ENCODE measurements at regions not wholly inside any gene's neighbourhood (a gene's known extent, or its start where the extent isn't known, plus 50 kb on each side); places are given as distances from the start of the nearest gene placed in this dataset.

DNA sequence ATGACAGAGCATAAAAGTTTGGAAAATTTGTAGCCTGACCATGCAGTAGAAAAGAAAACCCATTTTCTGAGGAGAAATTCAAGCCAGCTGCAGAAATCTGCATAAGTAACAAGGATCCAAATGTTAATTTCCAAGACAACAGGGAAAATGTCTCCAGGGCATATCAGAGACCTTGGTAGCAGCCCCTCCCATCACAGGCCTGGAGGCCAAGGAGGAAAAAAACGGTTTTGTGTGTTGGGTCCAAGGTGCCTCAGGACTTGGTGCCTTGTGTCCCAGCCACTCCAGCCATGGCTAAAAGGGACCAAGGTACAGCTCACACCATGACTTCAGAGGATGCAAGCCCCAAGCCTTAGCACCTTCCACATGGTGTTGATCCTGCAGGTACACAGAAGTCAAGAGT is 324.4 kb downstream of the ETAA1 start:
- TF ChIP-seq, protein P1, sequence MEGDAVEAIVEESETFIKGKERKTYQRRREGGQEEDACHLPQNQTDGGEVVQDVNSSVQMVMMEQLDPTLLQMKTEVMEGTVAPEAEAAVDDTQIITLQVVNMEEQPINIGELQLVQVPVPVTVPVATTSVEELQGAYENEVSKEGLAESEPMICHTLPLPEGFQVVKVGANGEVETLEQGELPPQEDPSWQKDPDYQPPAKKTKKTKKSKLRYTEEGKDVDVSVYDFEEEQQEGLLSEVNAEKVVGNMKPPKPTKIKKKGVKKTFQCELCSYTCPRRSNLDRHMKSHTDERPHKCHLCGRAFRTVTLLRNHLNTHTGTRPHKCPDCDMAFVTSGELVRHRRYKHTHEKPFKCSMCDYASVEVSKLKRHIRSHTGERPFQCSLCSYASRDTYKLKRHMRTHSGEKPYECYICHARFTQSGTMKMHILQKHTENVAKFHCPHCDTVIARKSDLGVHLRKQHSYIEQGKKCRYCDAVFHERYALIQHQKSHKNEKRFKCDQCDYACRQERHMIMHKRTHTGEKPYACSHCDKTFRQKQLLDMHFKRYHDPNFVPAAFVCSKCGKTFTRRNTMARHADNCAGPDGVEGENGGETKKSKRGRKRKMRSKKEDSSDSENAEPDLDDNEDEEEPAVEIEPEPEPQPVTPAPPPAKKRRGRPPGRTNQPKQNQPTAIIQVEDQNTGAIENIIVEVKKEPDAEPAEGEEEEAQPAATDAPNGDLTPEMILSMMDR (IDR thresholded peaks at IDR 0.05; ENCODE audit: low read depth, low read length, missing control alignments) = no peak
- no peak overlapping the region for H3K4me3 ChIP-seq (ENCODE audit: low read depth, low read length)
- in situ Hi-C loops (cut with HindIII; ENCODE audit: low sequenced_read_pairs) = no loop called here
- DNase-seq (ENCODE audit: low read depth) = no peak

DNA sequence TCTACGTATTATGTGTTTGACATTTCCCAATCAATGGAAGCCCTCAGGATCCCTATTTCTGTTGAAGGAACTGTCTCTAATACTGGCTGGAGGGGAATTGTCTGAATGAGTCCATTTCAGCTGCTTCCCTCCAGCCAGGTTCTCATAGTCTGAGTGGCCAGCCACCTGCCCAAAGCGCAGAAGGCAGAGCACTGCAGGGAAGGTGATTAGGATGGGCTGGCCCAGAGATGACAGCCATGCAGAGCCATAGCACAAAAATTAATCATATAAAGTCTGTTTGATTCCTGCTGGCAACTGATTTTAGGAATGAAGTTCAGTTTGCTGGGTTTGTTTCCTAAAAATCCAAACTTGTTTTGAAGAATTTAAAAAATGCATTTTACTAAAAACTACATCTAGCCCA is 327.1 kb downstream of the ETAA1 start:
- DNase-seq (ENCODE audit: low read depth) = no peak
- TF ChIP-seq, protein P1 (IDR thresholded peaks at IDR 0.05; ENCODE audit: low read depth, low read length, missing control alignments) = no peak
- H3K4me3 ChIP-seq (ENCODE audit: low read depth, low read length) = no peak overlapping the region
- in situ Hi-C loops (cut with HindIII; ENCODE audit: low sequenced_read_pairs) = no loop called here

- TF ChIP-seq, protein P1 (IDR thresholded peaks at IDR 0.05; ENCODE audit: low read depth, low read length, missing control alignments) = no peak
- no peak for DNase-seq (ENCODE audit: low read depth)
- H3K4me3 ChIP-seq (ENCODE audit: low read depth, low read length) = no peak overlapping the region
- in situ Hi-C loops (cut with HindIII; ENCODE audit: low sequenced_read_pairs) = no loop called here
Measured at GRCh38 chr2:67725731-67726130, 328.6 kb downstream of the ETAA1 start.

DNA sequence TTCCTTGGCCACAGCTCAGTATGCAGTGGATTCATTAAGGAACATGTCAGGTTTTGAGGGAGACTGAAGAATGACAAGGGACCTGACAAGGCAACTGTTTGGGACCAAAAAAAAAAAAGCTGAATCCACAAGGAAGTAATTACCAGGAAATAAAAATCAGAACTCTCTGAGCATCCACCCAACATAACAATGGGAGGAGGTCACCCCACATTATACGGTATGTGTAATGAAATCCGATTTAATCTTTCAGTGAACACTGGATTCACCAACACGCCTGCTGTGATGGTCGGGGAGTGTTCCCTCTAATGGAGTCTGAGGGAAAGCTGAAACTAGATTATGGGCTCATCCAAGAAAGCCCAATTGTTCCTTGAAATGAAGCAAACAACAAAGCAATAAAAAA is 329.3 kb downstream of the ETAA1 start:
- H3K4me3 ChIP-seq (ENCODE audit: low read depth, low read length) = no peak overlapping the region
- TF ChIP-seq, protein P1 (IDR thresholded peaks at IDR 0.05; ENCODE audit: low read depth, low read length, missing control alignments) = no peak
- in situ Hi-C loops (cut with HindIII; ENCODE audit: low sequenced_read_pairs) = no loop called here

DNA sequence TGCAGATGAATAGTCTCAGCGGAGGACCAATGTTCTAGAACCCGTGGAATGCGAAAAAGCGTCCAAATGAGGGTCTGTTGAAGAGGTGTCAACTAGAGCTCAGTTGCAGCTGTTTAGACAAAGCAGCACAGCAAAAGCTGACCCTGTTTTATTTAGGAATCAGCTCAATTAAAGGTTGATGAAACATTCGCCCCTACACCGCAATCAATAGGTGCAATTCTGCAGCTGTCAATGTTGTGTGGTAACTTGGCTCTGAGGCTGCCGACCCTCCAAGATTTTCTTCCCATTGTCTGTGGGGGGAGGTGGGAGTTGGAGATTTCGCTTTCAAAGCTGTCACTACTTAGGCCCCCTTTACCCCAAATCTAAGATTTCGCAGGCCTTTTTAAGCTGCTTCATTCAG is 330.0 kb downstream of the ETAA1 start:
- no peak for DNase-seq (ENCODE audit: low read depth)
- in situ Hi-C loops (cut with HindIII; ENCODE audit: low sequenced_read_pairs) = no loop called here
- TF ChIP-seq, protein P1 (IDR thresholded peaks at IDR 0.05; ENCODE audit: low read depth, low read length, missing control alignments) = no peak
- H3K4me3 ChIP-seq (ENCODE audit: low read depth, low read length) = no peak overlapping the region

More for the DNA sequence above, 329.3 kb downstream of the ETAA1 start:
- DNase-seq (ENCODE audit: low read depth) = no peak

DNA sequence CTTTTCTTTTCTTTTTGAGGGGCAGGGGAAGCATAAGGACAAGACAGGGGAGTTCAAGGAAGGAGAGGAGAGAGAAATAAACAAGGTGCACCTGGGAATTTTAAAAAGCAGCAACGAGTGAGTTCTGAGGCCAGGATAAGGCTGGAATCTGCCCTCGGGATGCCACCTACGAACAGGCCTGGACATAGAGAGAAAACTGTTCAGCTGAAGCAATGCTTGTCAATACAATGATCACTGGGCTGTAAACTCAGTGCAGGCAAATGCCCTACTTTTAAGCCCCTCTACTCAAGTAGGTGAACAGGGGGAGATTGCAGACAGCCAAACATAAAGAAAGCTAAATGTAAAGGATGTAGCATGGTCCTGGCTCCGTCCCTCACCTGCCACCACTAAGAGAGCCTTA is 330.5 kb downstream of the ETAA1 start:
- no peak for DNase-seq (ENCODE audit: low read depth)
- H3K4me3 ChIP-seq (ENCODE audit: low read depth, low read length) = no peak overlapping the region
- TF ChIP-seq, protein P1 (IDR thresholded peaks at IDR 0.05; ENCODE audit: low read depth, low read length, missing control alignments) = no peak
- in situ Hi-C loops (cut with HindIII; ENCODE audit: low sequenced_read_pairs) = no loop called here

- in situ Hi-C loops (cut with HindIII; ENCODE audit: low sequenced_read_pairs) = no loop called here
- DNase-seq (ENCODE audit: low read depth) = no peak
- TF ChIP-seq, protein P1 (IDR thresholded peaks at IDR 0.05; ENCODE audit: low read depth, low read length, missing control alignments) = no peak
Measured at GRCh38 chr2:67729474-67729873, 332.3 kb downstream of the ETAA1 start.

More at GRCh38 chr2:67729474-67729873, 332.3 kb downstream of the ETAA1 start:
- no peak overlapping the region for H3K4me3 ChIP-seq (ENCODE audit: low read depth, low read length)
